Neural progenitor cell (in vitro differentiated cells): ENCODE measurements at regions not wholly inside any gene's neighbourhood (a gene's known extent, or its start where the extent isn't known, plus 50 kb on each side); places are given as distances from the start of the nearest gene placed in this dataset.

Experiments used
- CTCF ChIP-seq: fragments of 200-600 bp; sonication (generic); IDR thresholded peaks from 2 replicates; pipeline ENCODE4 v1.5.1; 2017; ENCODE audit warnings: antibody characterized with exemption, mild to moderate bottlenecking
- EZH2 ChIP-seq: fragments of 200-600 bp; sonication (generic); IDR thresholded peaks from 2 replicates; pipeline ENCODE4 v1.6.1; 2017; ENCODE audit warnings: antibody characterized with exemption, mild to moderate bottlenecking, moderate library complexity
- EZH2phosphoT487 ChIP-seq: fragments of 200-600 bp; sonication (generic); IDR thresholded peaks from 2 replicates; pipeline ENCODE4 v1.6.1; 2017; ENCODE audit warnings: antibody characterized with exemption

GRCh38 chr7:65812281-65812680, 60.6 kb upstream of the VKORC1L1 start:
- TF ChIP-seq CTCF (no peak), EZH2phosphoT487 (no peak), EZH2 (no peak)
